GM19238 (cell line): ENCODE measurements at regions not wholly inside any gene's neighbourhood (a gene's known extent, or its start where the extent isn't known, plus 50 kb on each side); places are given as distances from the start of the nearest gene placed in this dataset.

Source experiments
- DNase-seq: peaks from one replicate; pipeline ENCODE4 v3.0.0; 2011; ENCODE audit warnings: low spot score; ENCODE audit not compliant: insufficient read length

GRCh38 chr7:18356191-18356645 is 139.3 kb upstream of the HDAC9 start:
- DNase-seq: peak; percentile 4

- no peak for DNase-seq
Measured at GRCh38 chr7:18357691-18358090, 137.9 kb upstream of the HDAC9 start.

- no peak for DNase-seq
Measured at GRCh38 chr7:18361756-18362155, 133.8 kb upstream of the HDAC9 start.

- DNase-seq: no peak
Measured at GRCh38 chr7:18363751-18364380, 131.7 kb upstream of the HDAC9 start.

DNA sequence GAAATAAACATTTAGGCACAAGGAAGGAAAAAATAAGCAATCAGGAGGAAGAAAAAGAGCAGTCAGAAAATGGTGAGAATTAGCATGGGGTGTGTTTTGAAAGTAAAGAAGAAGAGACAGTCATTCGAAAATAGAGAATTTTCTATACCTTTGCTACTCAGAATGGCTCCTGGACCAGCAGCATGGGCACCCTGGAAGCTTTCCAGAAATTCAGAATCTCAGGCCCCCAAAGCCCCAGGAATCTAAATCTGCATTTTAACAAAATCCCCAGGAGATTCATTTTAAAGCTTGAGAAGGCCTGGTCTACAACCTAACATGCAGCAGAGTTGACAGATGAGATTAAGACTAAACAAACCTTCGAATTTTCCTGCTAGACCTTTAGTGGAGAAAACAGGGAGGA is 131.2 kb upstream of the HDAC9 start:
- no peak for DNase-seq

DNA sequence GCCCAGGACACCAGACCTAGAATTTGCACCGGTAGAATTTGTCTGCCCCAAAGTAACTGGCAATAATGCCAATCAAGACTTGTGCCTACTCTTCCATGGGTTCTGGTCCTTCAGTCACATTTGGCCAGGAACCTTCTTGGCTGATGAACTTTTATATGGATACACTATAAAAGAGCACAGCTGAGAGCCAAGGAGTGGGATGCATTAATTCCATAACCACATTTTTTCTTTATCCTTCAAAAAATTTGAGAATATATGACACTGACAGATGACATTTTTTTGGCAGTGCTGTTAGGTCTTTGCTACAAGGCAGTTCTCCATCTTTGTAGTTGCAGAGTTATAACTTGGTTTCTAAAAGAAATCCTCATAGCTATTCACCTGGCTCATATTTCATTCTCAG is 129.2 kb upstream of the HDAC9 start:
- no peak for DNase-seq

DNA sequence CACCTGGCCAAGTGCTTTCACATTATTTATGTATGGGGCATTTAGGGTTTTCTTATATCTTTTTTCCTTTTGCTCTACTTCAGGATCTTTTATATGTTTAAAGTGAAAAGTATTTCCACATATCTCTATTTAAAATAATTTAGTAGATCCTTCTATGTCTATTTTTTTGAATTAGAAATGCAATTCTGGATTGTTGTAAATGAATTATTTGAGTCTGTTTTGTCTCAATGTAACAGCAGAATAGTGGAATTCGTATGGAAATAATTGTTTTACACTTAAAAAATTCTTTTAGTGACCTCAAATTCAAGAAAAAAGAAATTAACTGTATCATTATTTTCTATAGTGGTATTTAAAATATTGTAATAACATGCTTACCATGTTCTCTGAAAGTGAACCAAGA is 126.5 kb upstream of the HDAC9 start:
- DNase-seq: no peak

GRCh38 chr7:18370633-18371032 is 124.9 kb upstream of the HDAC9 start:
- DNase-seq: no peak

DNA sequence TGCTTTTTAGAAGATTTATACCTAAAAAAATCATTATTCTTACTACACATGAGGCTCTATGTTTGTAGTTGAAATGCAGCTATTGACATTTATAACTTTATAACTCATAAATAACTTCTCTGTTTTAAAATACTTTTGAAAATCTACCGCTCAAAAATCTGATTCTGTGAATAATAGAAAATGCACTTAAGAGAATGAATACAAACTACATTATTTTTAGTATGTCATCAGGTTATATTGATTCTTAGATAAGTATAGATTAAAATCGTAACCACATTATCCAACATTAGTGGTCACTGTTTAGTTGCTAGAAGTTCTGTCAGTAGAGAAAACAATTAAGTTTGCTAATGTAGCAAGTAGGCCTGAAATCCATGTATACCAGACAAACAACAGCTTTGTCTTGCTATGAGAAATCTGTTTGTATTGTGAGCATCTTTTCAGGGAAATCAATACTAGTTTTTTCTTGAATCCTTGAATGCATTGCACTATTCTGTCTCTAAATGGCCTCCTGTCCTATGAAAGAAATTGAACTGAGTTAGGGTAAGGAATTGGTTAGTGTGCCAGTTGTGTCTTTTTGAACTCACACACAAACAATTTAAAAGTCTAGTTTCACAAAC is 116.5 kb upstream of the HDAC9 start:
- DNase-seq: no peak

DNA sequence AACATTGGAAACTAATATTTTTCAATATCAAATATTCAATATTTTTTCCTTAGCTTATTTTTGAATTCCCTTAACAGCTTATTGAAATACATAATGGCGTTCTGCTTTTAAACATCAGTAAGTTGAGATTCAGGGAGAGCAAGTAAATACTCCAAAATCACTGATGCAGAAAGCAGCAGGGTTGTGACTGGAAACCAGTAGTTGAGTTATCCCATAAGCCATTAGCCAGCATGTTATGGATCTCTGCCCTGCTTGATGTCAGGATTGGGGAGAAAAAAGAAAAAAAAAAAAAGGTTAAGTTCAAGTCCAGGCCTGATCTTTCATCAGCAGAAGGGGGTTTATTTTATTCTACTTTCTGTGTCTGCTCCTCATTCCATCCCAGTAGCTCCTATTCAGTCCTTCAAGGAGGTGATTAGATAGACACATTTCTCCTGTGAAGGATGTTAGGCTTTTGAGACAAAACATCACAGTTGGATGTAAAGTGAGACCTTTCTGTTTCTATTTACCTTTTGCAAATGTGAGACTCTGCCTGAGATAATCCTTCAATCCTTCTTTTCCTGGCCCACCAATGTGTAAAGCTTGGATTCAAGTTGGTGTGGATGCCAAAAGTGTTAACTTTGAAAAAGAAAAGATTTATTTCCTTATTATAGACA is 110.9 kb upstream of the HDAC9 start:
- no peak for DNase-seq

DNA sequence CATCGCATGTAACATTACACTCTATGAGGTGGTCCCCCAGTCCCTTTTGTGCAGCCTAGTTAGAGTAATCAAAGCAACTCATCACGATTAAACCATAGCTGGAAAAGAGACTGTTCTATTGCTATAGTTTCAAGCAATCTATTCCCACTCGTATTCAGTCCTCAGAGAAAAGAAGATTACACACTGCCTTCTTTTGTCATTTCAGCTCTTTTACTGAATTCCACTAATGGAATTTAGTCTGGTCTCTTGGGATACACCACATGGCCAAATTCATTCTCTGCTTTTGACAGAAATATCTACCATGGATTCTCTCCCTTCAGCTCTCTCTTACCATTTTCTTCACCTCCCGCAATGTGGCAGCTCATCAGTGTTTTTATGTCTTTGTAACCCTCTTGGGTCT is 108.9 kb upstream of the HDAC9 start:
- no peak for DNase-seq

DNA sequence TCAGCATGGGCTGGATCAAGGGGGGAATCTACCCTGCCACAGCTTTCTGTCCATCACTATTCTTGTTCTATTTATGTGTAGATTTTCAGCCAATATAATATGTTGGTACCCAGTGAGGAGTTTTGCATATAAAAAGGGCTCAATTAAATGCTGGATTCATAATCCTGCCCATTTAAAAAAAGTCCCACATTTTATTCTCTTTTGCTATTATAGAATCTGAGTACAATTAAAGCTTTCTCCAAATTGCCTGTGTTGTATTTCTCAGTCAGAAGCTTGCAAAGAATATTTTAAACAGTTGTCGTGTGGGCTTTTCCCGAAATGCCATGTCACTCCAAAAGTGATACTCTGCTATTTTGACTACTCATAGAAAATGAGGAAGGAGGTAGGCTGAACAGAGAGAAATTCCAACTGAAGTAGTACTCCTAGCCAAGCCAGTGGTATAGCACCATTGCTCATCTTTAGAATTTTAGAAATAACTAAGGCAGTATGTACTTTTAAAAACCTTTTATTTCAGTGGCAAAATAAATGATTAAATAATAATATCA is 108.3 kb upstream of the HDAC9 start:
- DNase-seq: no peak

DNA sequence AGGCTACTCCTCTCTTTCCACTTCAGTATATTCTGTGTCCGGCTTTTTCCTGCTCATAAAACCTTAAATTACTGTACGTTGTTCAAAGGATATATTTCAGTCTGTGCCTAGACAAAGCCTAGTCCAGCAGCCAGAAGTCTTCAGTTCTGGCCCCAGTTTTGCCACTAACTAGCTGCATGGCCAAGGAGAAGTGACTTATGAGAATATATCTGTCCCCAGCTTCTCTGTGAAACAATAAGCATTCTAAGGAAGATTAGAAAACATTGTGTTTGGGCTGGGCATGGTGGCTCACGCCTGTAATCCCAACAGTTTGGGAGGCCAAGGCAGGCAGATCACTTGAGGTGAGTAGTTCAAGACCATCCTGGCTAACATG is 105.0 kb upstream of the HDAC9 start:
- no peak for DNase-seq

GRCh38 chr7:18393465-18394118 is 102.0 kb upstream of the HDAC9 start:
- DNase-seq: no peak

DNA sequence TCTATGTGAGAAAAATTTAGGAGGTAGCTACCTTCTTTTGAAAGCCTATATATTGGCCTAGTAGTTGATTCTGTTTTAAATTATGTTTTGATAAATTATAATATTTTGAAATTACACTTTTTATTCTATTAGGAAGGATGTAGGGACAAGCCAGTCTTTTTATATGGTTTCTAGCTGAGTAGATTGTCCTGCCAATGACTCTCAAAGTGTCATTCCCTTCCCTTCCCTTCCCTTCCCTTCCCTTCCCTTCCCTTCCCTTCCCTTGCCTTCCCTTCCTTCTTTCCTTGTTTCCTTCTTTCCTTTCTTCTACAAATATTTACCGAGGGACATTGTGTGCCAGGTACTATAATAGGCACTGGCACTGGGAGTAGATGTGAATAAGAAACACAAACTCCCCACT is 99.7 kb upstream of the HDAC9 start:
- no peak for DNase-seq

DNA sequence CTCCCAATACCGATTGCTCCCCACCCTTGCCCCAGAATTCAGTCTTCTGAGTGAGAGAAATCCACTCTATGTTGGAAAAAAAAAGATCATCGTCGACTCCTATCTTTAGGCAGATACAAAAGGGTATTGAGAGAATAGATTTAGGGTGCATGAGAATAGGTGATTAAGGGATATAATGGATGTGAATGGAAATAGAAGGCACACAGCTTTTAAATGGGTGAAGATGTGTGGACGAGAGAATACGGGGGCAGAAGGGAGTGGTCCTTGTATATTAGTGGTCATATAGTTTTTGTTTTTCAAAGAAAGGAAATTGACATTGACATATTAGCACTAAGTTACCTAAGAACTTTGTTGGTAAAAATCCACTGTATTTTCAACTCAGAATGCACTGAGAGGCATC is 98.6 kb upstream of the HDAC9 start:
- DNase-seq: no peak

- no peak for DNase-seq
Measured at GRCh38 chr7:18399436-18400235, 95.9 kb upstream of the HDAC9 start.

GRCh38 chr7:18400275-18400674 is 95.3 kb upstream of the HDAC9 start:
- DNase-seq: no peak

DNA sequence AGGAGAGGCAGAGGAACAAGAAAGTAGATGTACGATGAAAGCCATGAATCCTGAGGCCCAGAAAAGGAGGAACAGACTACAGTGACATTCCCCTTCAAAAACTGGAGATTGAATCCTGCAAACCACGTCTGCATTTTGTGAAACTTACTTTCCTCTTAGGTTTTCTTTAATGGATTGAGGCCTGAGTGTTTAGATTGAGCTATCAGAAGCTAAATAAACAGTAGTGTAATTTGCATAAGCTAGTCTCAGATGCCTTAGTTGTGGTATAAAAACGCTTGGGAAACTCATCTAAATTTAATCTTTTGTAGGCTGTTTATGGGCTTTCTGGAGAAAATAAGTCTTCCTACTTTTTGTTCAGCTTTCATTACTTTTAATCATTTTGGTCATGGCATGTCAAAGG is 94.8 kb upstream of the HDAC9 start:
- no peak for DNase-seq

- DNase-seq: no peak
Measured at GRCh38 chr7:18401757-18402156, 93.8 kb upstream of the HDAC9 start.

GRCh38 chr7:18402488-18403183 is 92.9 kb upstream of the HDAC9 start:
- DNase-seq: no peak
